Stimulated activated CD4-positive, alpha-beta T cell treated with anti-CD3 and anti-CD28 coated beads, Interleukin-15, amount 100 ng/mL, for 24 hours (primary cell): ENCODE measurements at regions not wholly inside any gene's neighbourhood (a gene's known extent, or its start where the extent isn't known, plus 50 kb on each side); places are given as distances from the start of the nearest gene placed in this dataset.
"Not testable (repeated sequence)": the region's sequence is repeated elsewhere in the genome, so short reads cannot be mapped to it uniquely, and the experiment has no call there.

Experiments
- DNase-seq: peaks from one replicate; pipeline ENCODE4 v3.0.0-alpha.2; 2020

- DNase-seq, result no peak
These were observed 295.0 kb upstream of the GULP1 start for GRCh38 chr2:187996630-187997029.

GRCh38 chr2:188000189-188000588 lies 291.5 kb upstream of the GULP1 start:
- no peak for DNase-seq

GRCh38 chr2:188003800-188004199 lies 287.9 kb upstream of the GULP1 start:
- DNase-seq, result no peak

- no peak for DNase-seq
These were observed 277.9 kb upstream of the GULP1 start for GRCh38 chr2:188013767-188014166.

- DNase-seq, result no peak
These were observed 274.8 kb upstream of the GULP1 start for GRCh38 chr2:188016917-188017316.

GRCh38 chr2:188022389-188022788 lies 269.3 kb upstream of the GULP1 start:
- DNase-seq, result no peak

- no peak for DNase-seq
These were observed 268.6 kb upstream of the GULP1 start for GRCh38 chr2:188023035-188023434.

- DNase-seq, result no peak
These were observed 266.9 kb upstream of the GULP1 start for GRCh38 chr2:188024811-188025210.

- no peak for DNase-seq
These were observed 262.9 kb upstream of the GULP1 start for GRCh38 chr2:188028739-188029138.

GRCh38 chr2:188032306-188032705 lies 259.4 kb upstream of the GULP1 start:
- DNase-seq, result no peak

GRCh38 chr2:188032786-188033185 lies 258.9 kb upstream of the GULP1 start:
- no peak for DNase-seq

GRCh38 chr2:188033240-188033639 lies 258.4 kb upstream of the GULP1 start:
- DNase-seq, result not testable (repeated sequence)

GRCh38 chr2:188034102-188034501 lies 257.6 kb upstream of the GULP1 start:
- not testable (repeated sequence) for DNase-seq

GRCh38 chr2:188035377-188035776 lies 256.3 kb upstream of the GULP1 start:
- DNase-seq, result not testable (repeated sequence)

- DNase-seq, result not testable (repeated sequence)
These were observed 254.9 kb upstream of the GULP1 start for GRCh38 chr2:188036786-188037185.

- no peak for DNase-seq
These were observed 252.4 kb upstream of the GULP1 start for GRCh38 chr2:188039307-188039706.

- no peak for DNase-seq
These were observed 249.3 kb upstream of the GULP1 start for GRCh38 chr2:188042412-188042811.

GRCh38 chr2:188045016-188045415 lies 246.7 kb upstream of the GULP1 start:
- no peak for DNase-seq

GRCh38 chr2:188046437-188046836 lies 245.2 kb upstream of the GULP1 start:
- no peak for DNase-seq

GRCh38 chr2:188047735-188048134 lies 243.9 kb upstream of the GULP1 start:
- no peak for DNase-seq

GRCh38 chr2:188050726-188051125 lies 240.9 kb upstream of the GULP1 start:
- DNase-seq, result no peak

GRCh38 chr2:188051706-188052105 lies 240.0 kb upstream of the GULP1 start:
- DNase-seq, result no peak

GRCh38 chr2:188065386-188065785 lies 226.3 kb upstream of the GULP1 start:
- DNase-seq, result no peak

GRCh38 chr2:188068093-188068492 lies 223.6 kb upstream of the GULP1 start:
- no peak for DNase-seq

GRCh38 chr2:188076149-188077056 lies 215.3 kb upstream of the GULP1 start:
- DNase-seq, result no peak
